Ishikawa (cell line): ENCODE measurements at regions not wholly inside any gene's neighbourhood (a gene's known extent, or its start where the extent isn't known, plus 50 kb on each side); places are given as distances from the start of the nearest gene placed in this dataset.
A peak's percentile ranks its signal among the peaks of the same experiment; 100 is the strongest.

Source experiments
- CEBPB ChIP-seq: IDR thresholded peaks from 2 replicates; pipeline ENCODE4 v1.6.1; 2012
- CREB1 ChIP-seq: IDR thresholded peaks from 2 replicates; pipeline ENCODE4 v1.6.1; 2012; ENCODE audit warnings: low read depth
- EGR1 ChIP-seq: IDR thresholded peaks from 2 replicates; pipeline ENCODE4 v1.6.1; 2012
- EP300 ChIP-seq: IDR thresholded peaks from 2 replicates; pipeline ENCODE4 v1.6.1; 2012; ENCODE audit warnings: borderline replicate concordance
- FOXM1 ChIP-seq: IDR thresholded peaks from 2 replicates; pipeline ENCODE4 v1.6.1; 2012; ENCODE audit warnings: low read depth, borderline replicate concordance
- NFIC ChIP-seq: IDR thresholded peaks from 2 replicates; pipeline ENCODE4 v1.6.1; 2012
- RAD21 ChIP-seq: IDR thresholded peaks from 2 replicates; pipeline ENCODE4 v1.6.1; 2012; ENCODE audit warnings: low read depth
- REST ChIP-seq: IDR thresholded peaks from 2 replicates; pipeline ENCODE4 v1.6.1; 2012; ENCODE audit warnings: low read depth, mild to moderate bottlenecking
- TAF1 ChIP-seq: IDR thresholded peaks from 2 replicates; pipeline ENCODE4 v1.6.1; 2012; ENCODE audit warnings: low read depth, mild to moderate bottlenecking
- TCF12 ChIP-seq: IDR thresholded peaks from 2 replicates; pipeline ENCODE4 v1.6.1; 2012; ENCODE audit warnings: low read depth
- TEAD4 ChIP-seq: IDR thresholded peaks from 2 replicates; pipeline ENCODE4 v1.6.1; 2012
- YY1 ChIP-seq: IDR thresholded peaks from 2 replicates; pipeline ENCODE4 v1.6.1; 2012; ENCODE audit warnings: low read depth
- ZBTB7A ChIP-seq: IDR thresholded peaks from 2 replicates; pipeline ENCODE4 v1.6.1; 2012; ENCODE audit warnings: low read depth
- TF ChIP-seq, protein P1 (sequence below): IDR thresholded peaks from 2 replicates; pipeline ENCODE4 v1.6.1; 2012
- TF ChIP-seq, protein P2 (sequence below): IDR thresholded peaks from 2 replicates; pipeline ENCODE4 v1.6.1; 2012

DNA sequence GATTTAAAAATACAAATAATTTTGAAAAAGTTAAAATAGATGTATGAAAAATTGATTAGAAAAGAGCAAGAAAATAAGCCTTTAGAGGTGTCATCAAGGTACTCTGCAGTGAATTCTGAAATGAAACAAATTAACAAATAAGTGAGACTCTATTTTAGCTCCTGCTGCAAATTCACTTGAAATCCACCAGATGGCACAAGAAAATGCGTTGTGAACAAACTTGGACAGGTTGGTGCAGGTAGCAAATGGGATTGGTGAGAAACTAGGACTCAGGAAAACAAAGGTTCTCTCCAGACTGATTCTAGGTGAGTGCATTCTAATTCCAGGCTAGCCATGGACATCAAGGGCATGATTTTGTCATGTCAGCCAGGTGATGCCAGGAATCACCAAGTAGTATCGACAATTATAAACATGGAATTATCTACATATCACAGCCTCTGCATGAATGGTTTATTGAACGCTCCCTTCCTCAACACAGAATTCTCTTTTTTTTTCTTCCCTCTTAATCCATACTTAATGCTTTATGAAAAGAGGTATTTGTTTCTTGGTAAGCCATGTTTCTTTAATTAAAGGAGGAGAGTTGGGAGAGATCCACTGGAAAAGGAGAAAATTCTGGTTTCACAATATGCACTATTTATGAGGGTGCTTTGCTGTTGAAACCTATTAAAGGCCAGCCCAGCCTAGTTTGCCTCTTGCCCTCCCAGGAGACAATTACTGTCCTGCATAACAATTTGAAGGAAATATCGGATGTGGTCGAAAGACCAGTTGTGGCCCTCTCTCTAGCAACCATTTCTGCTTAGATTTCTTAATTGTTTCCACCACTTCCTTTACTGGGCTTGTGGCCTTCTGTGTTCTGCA, 118.1 kb downstream of the ZNF365 start:
- TF ChIP-seq RAD21 (peak; percentile 53), YY1 (no peak), CREB1 (no peak)
- TF ChIP-seq, protein P1, sequence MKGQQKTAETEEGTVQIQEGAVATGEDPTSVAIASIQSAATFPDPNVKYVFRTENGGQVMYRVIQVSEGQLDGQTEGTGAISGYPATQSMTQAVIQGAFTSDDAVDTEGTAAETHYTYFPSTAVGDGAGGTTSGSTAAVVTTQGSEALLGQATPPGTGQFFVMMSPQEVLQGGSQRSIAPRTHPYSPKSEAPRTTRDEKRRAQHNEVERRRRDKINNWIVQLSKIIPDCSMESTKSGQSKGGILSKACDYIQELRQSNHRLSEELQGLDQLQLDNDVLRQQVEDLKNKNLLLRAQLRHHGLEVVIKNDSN, result no peak

DNA sequence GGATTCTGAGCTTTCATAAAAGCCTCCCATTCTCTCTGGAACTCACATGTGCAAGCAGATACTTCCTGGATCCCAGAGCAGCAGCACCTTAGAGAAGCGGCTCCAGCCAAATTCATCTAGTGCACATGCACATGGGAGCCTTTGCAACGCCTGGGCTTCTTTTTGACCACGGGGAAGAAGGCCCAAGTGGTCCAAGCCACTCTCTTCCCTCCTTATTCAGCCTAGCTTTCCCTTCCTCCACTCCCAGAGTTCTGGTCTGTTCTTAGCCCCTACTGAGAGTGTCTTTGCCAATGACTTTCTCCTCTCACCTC, 118.7 kb downstream of the ZNF365 start:
- TF ChIP-seq NFIC, result no peak
- TF ChIP-seq TEAD4, result no peak
- TF ChIP-seq RAD21, result no peak
- TF ChIP-seq TCF12, result no peak
- no peak for TF ChIP-seq EGR1
- TF ChIP-seq CREB1, result no peak
- no peak for TF ChIP-seq FOXM1
- TF ChIP-seq, protein P1, result no peak
- TF ChIP-seq REST, result no peak
- TF ChIP-seq, protein P2, sequence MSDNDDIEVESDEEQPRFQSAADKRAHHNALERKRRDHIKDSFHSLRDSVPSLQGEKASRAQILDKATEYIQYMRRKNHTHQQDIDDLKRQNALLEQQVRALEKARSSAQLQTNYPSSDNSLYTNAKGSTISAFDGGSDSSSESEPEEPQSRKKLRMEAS, result no peak
- no peak for TF ChIP-seq EP300
- no peak for TF ChIP-seq CEBPB
- TF ChIP-seq ZBTB7A, result no peak
- no peak for TF ChIP-seq TAF1
- TF ChIP-seq YY1, result no peak

DNA sequence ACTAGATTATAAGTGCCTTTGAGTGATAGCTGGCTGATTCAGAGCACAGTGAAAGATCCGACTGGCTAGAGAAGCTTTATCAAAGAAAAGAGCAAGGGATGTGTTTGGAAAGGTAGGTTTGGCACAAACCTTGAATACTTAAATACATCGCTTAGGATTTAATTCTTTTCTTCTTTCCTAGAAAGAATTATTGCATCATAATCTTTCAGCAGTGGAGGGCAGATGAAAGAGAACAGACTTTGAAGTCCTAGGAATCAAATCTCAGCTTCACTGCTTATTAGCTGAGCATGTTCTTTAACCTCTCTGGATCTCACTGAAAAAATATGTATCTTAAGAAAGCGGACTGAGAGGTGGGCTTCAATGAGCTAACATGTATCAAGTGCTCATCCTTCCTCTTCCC, 122.8 kb downstream of the ZNF365 start:
- TF ChIP-seq, protein P1, result no peak
- TF ChIP-seq EGR1, result no peak
- TF ChIP-seq ZBTB7A, result no peak
- no peak for TF ChIP-seq TEAD4
- TF ChIP-seq YY1, result no peak
- TF ChIP-seq REST, result no peak
- TF ChIP-seq CEBPB, result no peak
- TF ChIP-seq NFIC, result no peak
- TF ChIP-seq TAF1, result no peak
- no peak for TF ChIP-seq TCF12
- no peak for TF ChIP-seq FOXM1
- TF ChIP-seq, protein P2, result no peak
- no peak for TF ChIP-seq RAD21

- TF ChIP-seq, protein P2, result no peak
Observed at GRCh38 chr10:62498271-62498670, 124.1 kb downstream of the ZNF365 start.

DNA sequence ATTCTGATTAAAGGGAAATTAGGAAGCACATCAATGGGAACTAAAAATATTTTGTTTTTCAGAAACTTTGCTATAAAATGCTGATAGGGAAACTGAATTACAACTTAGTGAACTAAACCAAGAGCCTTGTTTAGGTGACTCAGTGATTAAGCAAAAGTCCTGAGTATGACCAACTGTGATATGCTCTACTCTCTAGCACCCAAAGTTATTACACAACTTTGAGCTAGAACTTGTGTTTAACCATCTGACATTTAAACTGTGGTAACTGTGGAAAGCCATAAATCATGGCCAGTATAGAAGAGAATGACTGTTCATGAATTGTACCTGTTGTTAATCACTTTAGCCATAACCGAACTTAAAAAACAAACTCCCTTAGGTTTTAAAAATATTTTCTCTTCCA, 127.4 kb downstream of the ZNF365 start:
- TF ChIP-seq EP300, result no peak
- TF ChIP-seq, protein P2, result no peak
- no peak for TF ChIP-seq CEBPB
- TF ChIP-seq REST, result no peak
- TF ChIP-seq NFIC, result no peak
- no peak for TF ChIP-seq TCF12
- TF ChIP-seq FOXM1, result no peak
- no peak for TF ChIP-seq EGR1
